Neural cell (in vitro differentiated cells): ENCODE measurements at regions not wholly inside any gene's neighbourhood (a gene's known extent, or its start where the extent isn't known, plus 50 kb on each side); places are given as distances from the start of the nearest gene placed in this dataset.

Experiments used
- CTCF ChIP-seq: fragments of 450-650 bp; IDR thresholded peaks from 2 replicates; pipeline ENCODE4 v1.5.1; 2014; ENCODE audit warnings: antibody characterized with exemption, mild to moderate bottlenecking, moderate library complexity; ENCODE audit not compliant: poor library complexity, severe bottlenecking
- POLR2AphosphoS5 ChIP-seq: IDR thresholded peaks from 2 replicates; pipeline ENCODE4 v1.6.1; 2012
- RAD21 ChIP-seq: fragments of 450-650 bp; conservative IDR thresholded peaks from 2 replicates; pipeline ENCODE4 v1.6.1; 2014; ENCODE audit warnings: antibody characterized with exemption, mild to moderate bottlenecking, moderate library complexity
- SMC3 ChIP-seq: fragments of 450-650 bp; conservative IDR thresholded peaks from 2 replicates; pipeline ENCODE4 v1.6.1; 2014; ENCODE audit warnings: antibody characterized with exemption, mild to moderate bottlenecking, moderate library complexity; ENCODE audit not compliant: poor library complexity
- TAF1 ChIP-seq: IDR thresholded peaks from 2 replicates; pipeline ENCODE4 v1.6.1; 2012; ENCODE audit warnings: low read depth

DNA sequence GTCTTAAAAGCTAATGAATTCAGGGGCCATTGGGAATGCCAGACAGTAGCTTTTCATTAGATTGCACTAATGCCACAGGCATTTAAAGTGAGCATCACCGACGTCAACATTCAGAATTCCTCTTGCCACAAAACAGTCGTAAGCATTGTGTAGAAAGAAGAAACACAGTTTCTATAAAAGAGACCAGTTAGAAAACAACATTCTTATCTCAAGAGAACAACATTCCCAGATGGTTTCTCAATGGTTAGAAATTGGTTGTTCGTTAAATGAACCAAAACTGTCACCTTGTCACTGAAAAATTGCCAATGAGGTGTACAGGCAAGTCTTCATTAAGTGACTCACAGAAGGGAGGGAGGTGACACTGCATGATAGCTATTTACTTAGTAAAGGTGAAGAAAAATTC, 401.6 kb upstream of the PRR16 start:
- no peak for TF ChIP-seq CTCF
- no peak for TF ChIP-seq POLR2AphosphoS5
- TF ChIP-seq SMC3: no peak
- TF ChIP-seq RAD21: no peak
- no peak for TF ChIP-seq TAF1
